Natural killer cell (primary cell): ENCODE measurements at regions not wholly inside any gene's neighbourhood (a gene's known extent, or its start where the extent isn't known, plus 50 kb on each side); places are given as distances from the start of the nearest gene placed in this dataset.
"Not testable (repeated sequence)": the region's sequence is repeated elsewhere in the genome, so short reads cannot be mapped to it uniquely, and the experiment has no call there.

Experiments
- ATAC-seq, 3 donors: fragments of 150-1000 bp in 2 of 3; fragments of 200-7000 bp in 1 of 3; cut with Tn5 transposase; 1 replicate in 1 of 3; 2 replicates in 2 of 3; pipeline ENCODE4 v1.10.0; 2021; ENCODE audit warnings: mild to moderate bottlenecking in 2 of 3, moderate library complexity in 2 of 3
- DNase-seq, 2 donors: peaks; one replicate each; pipeline versions ENCODE4 v3.0.0 to v3.0.0-alpha.2; 2013 to 2021; ENCODE audit warnings: mixed read lengths in 1 of 2
- H3K27ac ChIP-seq: one replicate; pipeline ENCODE4 v1.5.1; 2013; ENCODE audit warnings: mild to moderate bottlenecking, low read length
- H3K27me3 ChIP-seq: one replicate; pipeline ENCODE4 v1.6.1; 2013; ENCODE audit warnings: low read length; ENCODE audit not compliant: control insufficient read depth, insufficient read depth
- H3K36me3 ChIP-seq: one replicate; pipeline ENCODE4 v1.6.1; 2013; ENCODE audit warnings: low read length; ENCODE audit not compliant: control insufficient read depth, insufficient read depth
- H3K4me1 ChIP-seq: one replicate; pipeline ENCODE4 v1.6.1; 2013; ENCODE audit warnings: low read length; ENCODE audit not compliant: control insufficient read depth, insufficient read depth
- H3K4me3 ChIP-seq: one replicate; pipeline ENCODE4 v1.5.1; 2013; ENCODE audit warnings: low read length
- H3K9me3 ChIP-seq: one replicate; pipeline ENCODE4 v1.6.1; 2013; ENCODE audit warnings: low read length; ENCODE audit not compliant: control insufficient read depth, insufficient read depth
- H3K27ac Mint-ChIP-seq, 2 donors: one replicate each; pipeline ENCODE4 v1.8.0; 2022; ENCODE audit warnings: mild to moderate bottlenecking in 2 of 2, mixed read lengths in 2 of 2, moderate library complexity in 1 of 2
- H3K27me3 Mint-ChIP-seq, 2 donors: one replicate each; pipeline ENCODE4 v1.8.0; 2022; ENCODE audit warnings: low read depth in 2 of 2, mixed read lengths in 2 of 2
- H3K36me3 Mint-ChIP-seq: one replicate; pipeline ENCODE4 v1.8.0; 2022; ENCODE audit warnings: mixed read lengths
- H3K4me1 Mint-ChIP-seq, 2 donors: one replicate each; pipeline ENCODE4 v1.8.0; 2022; ENCODE audit warnings: mixed read lengths in 2 of 2
- H3K4me3 Mint-ChIP-seq: one replicate; pipeline ENCODE4 v1.8.0; 2022; ENCODE audit warnings: mild to moderate bottlenecking, moderate library complexity, mixed read lengths
- H3K9me3 Mint-ChIP-seq, 2 donors: one replicate each; pipeline ENCODE4 v1.8.0; 2022; ENCODE audit warnings: mixed read lengths in 2 of 2
- WGBS: methylation state at CpG from one replicate; pipeline ENCODE4 v1.1.7; 2013; ENCODE audit warnings: missing lambda C conversion rate; ENCODE audit not compliant: insufficient coverage; 5-methylcytosine and 5-hydroxymethylcytosine counted together
- intact Hi-C: fragments of 100-400 bp; cut with micrococcal nuclease; formaldehyde crosslinking; loops from one replicate; pipeline ENCODE4 v1.14.2; 2022

- H3K36me3 Mint-ChIP-seq, intact Hi-C loops, H3K4me3 ChIP-seq, H3K4me1 Mint-ChIP-seq, H3K4me1 ChIP-seq, H3K4me3 Mint-ChIP-seq, H3K9me3 Mint-ChIP-seq, H3K27ac ChIP-seq, H3K27me3 Mint-ChIP-seq, H3K27me3 ChIP-seq, H3K36me3 ChIP-seq, H3K9me3 ChIP-seq, DNase-seq, H3K27ac Mint-ChIP-seq: not testable (repeated sequence)
- peak; percentile 35 to 78 (median 61) for ATAC-seq
- WGBS, result no CpG with 5 or more reads among the region's 2 CpGs
These were observed 53.6 kb downstream of the SRGAP2 start for GRCh38 chr1:206256935-206257334.

- H3K27me3 Mint-ChIP-seq, H3K27ac ChIP-seq, H3K9me3 Mint-ChIP-seq, H3K4me3 ChIP-seq, H3K9me3 ChIP-seq, H3K36me3 Mint-ChIP-seq, H3K4me1 Mint-ChIP-seq, H3K4me3 Mint-ChIP-seq, H3K36me3 ChIP-seq, H3K27ac Mint-ChIP-seq, H3K27me3 ChIP-seq, ATAC-seq, intact Hi-C loops, H3K4me1 ChIP-seq, DNase-seq: not testable (repeated sequence)
- WGBS, result 92% methylated on average over 2 of the region's 5 CpGs
These were observed 58.1 kb downstream of the SRGAP2 start for GRCh38 chr1:206261473-206261872.

DNA sequence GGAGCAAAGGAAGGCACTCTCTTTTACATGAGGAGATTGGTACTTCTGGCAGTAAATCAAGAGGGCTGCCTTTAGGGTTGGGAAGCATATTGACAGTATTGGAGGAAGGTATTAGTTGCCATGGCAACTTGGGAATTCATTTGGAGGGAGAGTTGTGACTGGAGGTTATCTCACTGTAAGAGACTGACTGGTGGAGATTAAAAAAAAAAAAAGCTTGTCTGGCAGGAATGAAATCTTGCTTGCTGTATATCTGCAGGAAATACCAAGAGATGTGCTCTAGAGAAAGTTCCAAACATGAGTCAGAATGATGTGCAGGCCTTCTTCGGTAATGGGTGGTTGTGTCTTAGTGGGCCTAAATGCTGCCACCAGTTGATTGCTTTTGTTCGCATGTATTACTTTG is 59.1 kb downstream of the SRGAP2 start:
- H3K9me3 ChIP-seq, H3K27me3 Mint-ChIP-seq, DNase-seq, intact Hi-C loops, H3K4me3 Mint-ChIP-seq, H3K4me1 Mint-ChIP-seq, H3K27me3 ChIP-seq, H3K36me3 Mint-ChIP-seq, H3K36me3 ChIP-seq, H3K27ac Mint-ChIP-seq, H3K27ac ChIP-seq, H3K4me3 ChIP-seq, H3K9me3 Mint-ChIP-seq, H3K4me1 ChIP-seq, ATAC-seq: not testable (repeated sequence)
- no CpG with 5 or more reads among the region's 2 CpGs for WGBS

GRCh38 chr1:206264916-206265315 is 61.6 kb downstream of the SRGAP2 start:
- H3K36me3 Mint-ChIP-seq, ATAC-seq, H3K27ac ChIP-seq, H3K36me3 ChIP-seq, H3K27me3 Mint-ChIP-seq, H3K4me1 Mint-ChIP-seq, H3K4me3 Mint-ChIP-seq, H3K4me1 ChIP-seq, H3K9me3 ChIP-seq, H3K4me3 ChIP-seq, H3K27ac Mint-ChIP-seq, H3K27me3 ChIP-seq, intact Hi-C loops, DNase-seq, H3K9me3 Mint-ChIP-seq: not testable (repeated sequence)
- no CpG with 5 or more reads among the region's 2 CpGs for WGBS

- H3K4me3 Mint-ChIP-seq, ATAC-seq, H3K4me1 ChIP-seq, H3K9me3 ChIP-seq, H3K36me3 Mint-ChIP-seq, intact Hi-C loops, H3K4me3 ChIP-seq, H3K9me3 Mint-ChIP-seq, H3K27ac ChIP-seq, DNase-seq, H3K27ac Mint-ChIP-seq, H3K4me1 Mint-ChIP-seq, H3K36me3 ChIP-seq, H3K27me3 Mint-ChIP-seq, H3K27me3 ChIP-seq: not testable (repeated sequence)
- no CpG with 5 or more reads among the region's 4 CpGs for WGBS
These were observed 67.8 kb downstream of the SRGAP2 start for GRCh38 chr1:206271153-206271552.

- H3K27ac Mint-ChIP-seq, result not testable (repeated sequence)
These were observed 69.8 kb downstream of the SRGAP2 start for GRCh38 chr1:206273104-206273503.

GRCh38 chr1:206276143-206276542 is 72.8 kb downstream of the SRGAP2 start:
- no CpG with 5 or more reads among the region's 2 CpGs for WGBS
- intact Hi-C loops, H3K4me3 Mint-ChIP-seq, H3K9me3 Mint-ChIP-seq, H3K4me1 ChIP-seq, H3K4me3 ChIP-seq, H3K27me3 Mint-ChIP-seq, H3K9me3 ChIP-seq, DNase-seq, H3K36me3 Mint-ChIP-seq, H3K27me3 ChIP-seq, H3K4me1 Mint-ChIP-seq, H3K27ac ChIP-seq, H3K36me3 ChIP-seq, H3K27ac Mint-ChIP-seq, ATAC-seq: not testable (repeated sequence)

More at GRCh38 chr1:206273104-206273503, 69.8 kb downstream of the SRGAP2 start:
- H3K4me1 ChIP-seq, DNase-seq, H3K36me3 ChIP-seq, H3K4me1 Mint-ChIP-seq, intact Hi-C loops, H3K4me3 Mint-ChIP-seq, H3K9me3 ChIP-seq, H3K9me3 Mint-ChIP-seq, H3K36me3 Mint-ChIP-seq, H3K27me3 ChIP-seq, H3K4me3 ChIP-seq, ATAC-seq, H3K27ac ChIP-seq, H3K27me3 Mint-ChIP-seq: not testable (repeated sequence)
- WGBS, result no CpG with 5 or more reads among the region's 1 CpG

GRCh38 chr1:206278683-206279082 is 75.3 kb downstream of the SRGAP2 start:
- H3K4me1 ChIP-seq, DNase-seq, H3K4me3 Mint-ChIP-seq, H3K27me3 Mint-ChIP-seq, intact Hi-C loops, H3K27me3 ChIP-seq, H3K36me3 Mint-ChIP-seq, H3K4me3 ChIP-seq, H3K4me1 Mint-ChIP-seq, H3K9me3 Mint-ChIP-seq, H3K27ac Mint-ChIP-seq, H3K27ac ChIP-seq, H3K9me3 ChIP-seq, H3K36me3 ChIP-seq, ATAC-seq: not testable (repeated sequence)
- 82% methylated on average over 2 of the region's 4 CpGs for WGBS
